ENCODE measurements at regions not wholly inside any gene's neighbourhood (a gene's known extent, or its start where the extent isn't known, plus 50 kb on each side); places are given as distances from the start of the nearest gene placed in this dataset.

- TF ChIP-seq, protein P1, sequence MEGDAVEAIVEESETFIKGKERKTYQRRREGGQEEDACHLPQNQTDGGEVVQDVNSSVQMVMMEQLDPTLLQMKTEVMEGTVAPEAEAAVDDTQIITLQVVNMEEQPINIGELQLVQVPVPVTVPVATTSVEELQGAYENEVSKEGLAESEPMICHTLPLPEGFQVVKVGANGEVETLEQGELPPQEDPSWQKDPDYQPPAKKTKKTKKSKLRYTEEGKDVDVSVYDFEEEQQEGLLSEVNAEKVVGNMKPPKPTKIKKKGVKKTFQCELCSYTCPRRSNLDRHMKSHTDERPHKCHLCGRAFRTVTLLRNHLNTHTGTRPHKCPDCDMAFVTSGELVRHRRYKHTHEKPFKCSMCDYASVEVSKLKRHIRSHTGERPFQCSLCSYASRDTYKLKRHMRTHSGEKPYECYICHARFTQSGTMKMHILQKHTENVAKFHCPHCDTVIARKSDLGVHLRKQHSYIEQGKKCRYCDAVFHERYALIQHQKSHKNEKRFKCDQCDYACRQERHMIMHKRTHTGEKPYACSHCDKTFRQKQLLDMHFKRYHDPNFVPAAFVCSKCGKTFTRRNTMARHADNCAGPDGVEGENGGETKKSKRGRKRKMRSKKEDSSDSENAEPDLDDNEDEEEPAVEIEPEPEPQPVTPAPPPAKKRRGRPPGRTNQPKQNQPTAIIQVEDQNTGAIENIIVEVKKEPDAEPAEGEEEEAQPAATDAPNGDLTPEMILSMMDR (IDR thresholded peaks at IDR 0.05) = no peak
- TF ChIP-seq POLR2A (IDR thresholded peaks at IDR 0.05) = no peak
Measured at GRCh38 chr4:71140563-71140962, 147.1 kb downstream of the DCK start.
